ENCODE measurements at regions not wholly inside any gene's neighbourhood (a gene's known extent, or its start where the extent isn't known, plus 50 kb on each side); places are given as distances from the start of the nearest gene placed in this dataset.

- H3K27ac Mint-ChIP-seq = no peak overlapping the region
- no peaks in the 10 kb centered on the region for H3K36me3 Mint-ChIP-seq (ENCODE audit: low read depth)
- no peak overlapping the region for H3K9ac ChIP-seq (ENCODE audit: extremely low read depth, low read length, poor library complexity, severe bottlenecking)
- no peak overlapping the region for H3K4me3 ChIP-seq (ENCODE audit: low read length)
- TF ChIP-seq CTCF (conservative IDR thresholded peaks at IDR 0.05) = no peak
- no peaks in the 10 kb centered on the region for H3K36me3 ChIP-seq (ENCODE audit: control insufficient read depth, insufficient read depth, low read length)
- H3K27me3 Mint-ChIP-seq (ENCODE audit: insufficient read depth) = peaks cover 4% of the 10 kb centered on the region
- WGBS, 2 experiments (ENCODE audit: insufficient coverage in 1 of 2, insufficient read length in 1 of 2) = 92 to 93% methylated on average over 2 to 6 of the region's 6 CpGs
- H3K4me1 ChIP-seq (ENCODE audit: control insufficient read depth, insufficient read depth, low read length) = no peaks in the 10 kb centered on the region
- no peak overlapping the region for H3K4me3 Mint-ChIP-seq
- H3K27me3 ChIP-seq (ENCODE audit: control insufficient read depth, insufficient read depth, low read length, poor library complexity, severe bottlenecking) = no peaks in the 10 kb centered on the region
- H3K27ac ChIP-seq (ENCODE audit: low read depth, low read length) = no peak overlapping the region
- H3K9me3 Mint-ChIP-seq = peaks cover 10% of the 10 kb centered on the region
- no peaks in the 10 kb centered on the region for H3K4me1 Mint-ChIP-seq
- no peaks in the 10 kb centered on the region for H3K9me3 ChIP-seq (ENCODE audit: control insufficient read depth, low read length)
- DNase-seq = peak; percentile 19
Measured at GRCh38 chr19:30792561-30793505, 420.6 kb downstream of the ZNF536 start.

GRCh38 chr19:30791088-30791487, 418.9 kb downstream of the ZNF536 start:
- Histone ChIP-seq H3K4me1 (ENCODE audit: control insufficient read depth, insufficient read depth, low read length) (no peaks in the 10 kb centered on the region), H3K9me3 (ENCODE audit: control insufficient read depth, low read length) (no peaks in the 10 kb centered on the region), H3K27ac (ENCODE audit: low read depth, low read length) (no peak overlapping the region), H3K9ac (ENCODE audit: extremely low read depth, low read length, poor library complexity, severe bottlenecking) (no peak overlapping the region), H3K27me3 (ENCODE audit: control insufficient read depth, insufficient read depth, low read length, poor library complexity, severe bottlenecking) (no peaks in the 10 kb centered on the region), H3K36me3 (ENCODE audit: control insufficient read depth, insufficient read depth, low read length) (no peaks in the 10 kb centered on the region), H3K4me3 (ENCODE audit: low read length) (no peak overlapping the region)
- no peak for DNase-seq
- Mint-ChIP-seq H3K9me3 (peaks cover 10% of the 10 kb centered on the region), H3K27me3 (ENCODE audit: insufficient read depth) (peaks cover 2% of the 10 kb centered on the region), H3K4me3 (no peak overlapping the region), H3K4me1 (no peaks in the 10 kb centered on the region), H3K27ac (no peak overlapping the region), H3K36me3 (ENCODE audit: low read depth) (no peaks in the 10 kb centered on the region)
- WGBS, 2 experiments (ENCODE audit: insufficient coverage in 1 of 2, insufficient read length in 1 of 2) = 89 to 90% methylated on average over 11 to 13 of the region's 13 CpGs
- TF ChIP-seq CTCF (conservative IDR thresholded peaks at IDR 0.05) = no peak

- Histone ChIP-seq H3K9ac (ENCODE audit: extremely low read depth, low read length, poor library complexity, severe bottlenecking) (no peak overlapping the region), H3K4me3 (ENCODE audit: low read length) (no peak overlapping the region), H3K4me1 (ENCODE audit: control insufficient read depth, insufficient read depth, low read length) (no peaks in the 10 kb centered on the region), H3K9me3 (ENCODE audit: control insufficient read depth, low read length) (no peaks in the 10 kb centered on the region), H3K36me3 (ENCODE audit: control insufficient read depth, insufficient read depth, low read length) (no peaks in the 10 kb centered on the region), H3K27me3 (ENCODE audit: control insufficient read depth, insufficient read depth, low read length, poor library complexity, severe bottlenecking) (no peaks in the 10 kb centered on the region), H3K27ac (ENCODE audit: low read depth, low read length) (no peak overlapping the region)
- Mint-ChIP-seq H3K27ac (no peak overlapping the region), H3K9me3 (peaks cover 10% of the 10 kb centered on the region), H3K36me3 (ENCODE audit: low read depth) (no peaks in the 10 kb centered on the region), H3K27me3 (ENCODE audit: insufficient read depth) (peaks cover 2% of the 10 kb centered on the region), H3K4me3 (no peak overlapping the region), H3K4me1 (no peaks in the 10 kb centered on the region)
- TF ChIP-seq CTCF (conservative IDR thresholded peaks at IDR 0.05) = no peak
- DNase-seq = no peak
- WGBS, 2 experiments (ENCODE audit: insufficient coverage in 1 of 2, insufficient read length in 1 of 2) = 86 to 88% methylated on average over 1 to 3 of the region's 3 CpGs
Measured at GRCh38 chr19:30790056-30790680, 418.0 kb downstream of the ZNF536 start.

Data from endodermal cell (in vitro differentiated cells).